ENCODE measurements at regions not wholly inside any gene's neighbourhood (a gene's known extent, or its start where the extent isn't known, plus 50 kb on each side); places are given as distances from the start of the nearest gene placed in this dataset.

GRCh38 chr9:107940616-107941595 is 451.3 kb upstream of the KLF4 start:
- H3K36me3 Mint-ChIP-seq (ENCODE audit: low read depth) = no peaks in the 10 kb centered on the region
- no peak for DNase-seq (ENCODE audit: low read depth, low spot score)
- no peaks in the 10 kb centered on the region for H3K4me1 Mint-ChIP-seq
- no peak overlapping the region for H3K4me3 Mint-ChIP-seq
- peaks cover 3% of the 10 kb centered on the region for H3K9me3 Mint-ChIP-seq
- no peak overlapping the region for H3K27ac Mint-ChIP-seq (ENCODE audit: unreplicated experiment)
- TF ChIP-seq CTCF (conservative IDR thresholded peaks at IDR 0.05) = no peak
- no peaks in the 10 kb centered on the region for H3K27me3 Mint-ChIP-seq (ENCODE audit: low read depth)

DNA sequence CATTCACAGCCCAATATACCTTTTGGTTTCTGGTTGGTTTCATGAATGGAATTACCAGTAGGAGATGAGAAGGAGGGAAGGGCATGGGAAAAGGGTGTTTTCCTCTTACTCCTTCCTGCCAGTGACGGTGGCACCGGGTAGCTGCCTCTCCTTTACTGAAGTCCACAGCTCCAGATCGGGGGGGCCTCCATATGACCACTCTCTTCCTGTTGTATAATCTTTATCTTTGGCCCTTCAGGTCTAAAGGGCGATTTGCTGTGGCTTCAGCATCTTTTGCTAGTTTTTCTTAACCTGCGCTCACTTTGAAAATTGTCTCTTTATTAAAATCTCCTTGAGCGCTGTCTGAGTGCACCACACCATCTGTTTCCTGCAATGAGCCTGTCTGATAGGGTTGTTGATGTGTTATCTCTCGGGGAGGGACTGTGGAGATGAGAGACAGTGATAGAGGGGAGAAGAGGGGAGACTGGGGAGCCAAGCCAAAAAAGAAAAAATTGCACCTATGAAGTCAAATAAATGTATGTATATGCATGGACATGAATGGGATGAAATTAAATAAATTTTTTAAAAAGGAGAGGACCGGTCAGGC is 449.3 kb upstream of the KLF4 start:
- Mint-ChIP-seq H3K4me3 (no peak overlapping the region), H3K27me3 (ENCODE audit: low read depth) (no peaks in the 10 kb centered on the region), H3K36me3 (ENCODE audit: low read depth) (no peaks in the 10 kb centered on the region), H3K9me3 (peaks cover 3% of the 10 kb centered on the region), H3K27ac (ENCODE audit: unreplicated experiment) (no peak overlapping the region), H3K4me1 (no peaks in the 10 kb centered on the region)
- DNase-seq (ENCODE audit: low read depth, low spot score) = no peak
- TF ChIP-seq CTCF (conservative IDR thresholded peaks at IDR 0.05) = no peak

- no peak overlapping the region for H3K27ac Mint-ChIP-seq (ENCODE audit: unreplicated experiment)
- TF ChIP-seq CTCF (conservative IDR thresholded peaks at IDR 0.05) = no peak
- H3K9me3 Mint-ChIP-seq = no peaks in the 10 kb centered on the region
- H3K27me3 Mint-ChIP-seq (ENCODE audit: low read depth) = peaks cover 5% of the 10 kb centered on the region
- DNase-seq (ENCODE audit: low read depth, low spot score) = no peak
- no peak overlapping the region for H3K4me3 Mint-ChIP-seq
- H3K4me1 Mint-ChIP-seq = no peaks in the 10 kb centered on the region
- no peaks in the 10 kb centered on the region for H3K36me3 Mint-ChIP-seq (ENCODE audit: low read depth)
Measured at GRCh38 chr9:107935931-107936330, 446.4 kb upstream of the KLF4 start.

DNA sequence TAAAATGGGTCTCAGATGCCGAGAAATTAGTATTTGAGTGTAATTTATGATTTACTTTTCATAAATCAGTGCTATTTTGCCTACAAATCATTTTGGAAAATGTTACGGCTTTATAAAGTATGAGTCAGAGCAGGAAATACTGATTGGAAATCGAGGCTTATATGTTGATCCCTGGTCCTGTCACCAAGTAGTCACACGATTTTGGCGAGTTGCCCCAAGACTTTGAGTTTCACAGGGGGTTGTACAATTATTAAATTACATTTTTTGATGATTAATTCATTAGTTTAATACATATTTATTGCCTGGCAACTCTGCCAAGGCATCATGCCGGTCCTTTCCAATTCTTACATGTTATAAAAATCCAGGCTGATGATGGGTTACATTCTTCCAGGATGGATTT is 443.9 kb upstream of the KLF4 start:
- no peaks in the 10 kb centered on the region for H3K9me3 Mint-ChIP-seq
- no peak for DNase-seq (ENCODE audit: low read depth, low spot score)
- H3K27ac Mint-ChIP-seq (ENCODE audit: unreplicated experiment) = no peak overlapping the region
- H3K4me1 Mint-ChIP-seq = no peaks in the 10 kb centered on the region
- no peak overlapping the region for H3K4me3 Mint-ChIP-seq
- H3K36me3 Mint-ChIP-seq (ENCODE audit: low read depth) = no peaks in the 10 kb centered on the region
- no peak for TF ChIP-seq CTCF (conservative IDR thresholded peaks at IDR 0.05)
- H3K27me3 Mint-ChIP-seq (ENCODE audit: low read depth) = peaks cover 5% of the 10 kb centered on the region

DNA sequence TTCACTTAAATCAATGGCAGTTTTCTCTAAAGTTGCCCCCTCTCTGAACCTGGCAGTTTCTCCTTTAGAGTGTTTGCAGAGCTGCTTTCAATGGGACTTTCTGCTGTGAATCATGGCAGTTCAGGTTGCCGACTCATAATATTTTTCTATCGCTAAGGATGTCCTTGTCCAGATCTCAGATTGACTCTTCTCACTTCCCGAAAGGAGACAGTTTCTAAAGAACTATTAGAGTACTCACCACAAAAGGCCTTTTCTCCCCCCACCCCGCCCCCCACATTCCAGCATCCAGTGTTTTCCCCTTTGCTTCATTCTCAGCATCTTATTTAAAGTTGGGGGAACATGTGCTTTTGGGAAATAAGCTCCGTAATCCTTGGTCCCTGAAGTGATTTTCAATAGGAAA is 443.5 kb upstream of the KLF4 start:
- Mint-ChIP-seq H3K36me3 (ENCODE audit: low read depth) (no peaks in the 10 kb centered on the region), H3K9me3 (no peaks in the 10 kb centered on the region), H3K4me3 (no peak overlapping the region), H3K27ac (ENCODE audit: unreplicated experiment) (no peak overlapping the region), H3K4me1 (no peaks in the 10 kb centered on the region), H3K27me3 (ENCODE audit: low read depth) (peaks cover 5% of the 10 kb centered on the region)
- no peak for TF ChIP-seq CTCF (conservative IDR thresholded peaks at IDR 0.05)
- DNase-seq (ENCODE audit: low read depth, low spot score) = no peak

All from neural crest cell (in vitro differentiated cells).